ENCODE measurements at regions not wholly inside any gene's neighbourhood (a gene's known extent, or its start where the extent isn't known, plus 50 kb on each side); places are given as distances from the start of the nearest gene placed in this dataset.

- no peak overlapping the region for H4K8ac ChIP-seq (ENCODE audit: extremely low read depth, insufficient read depth, low read length)
- no peaks in the 10 kb centered on the region for H4K20me1 ChIP-seq (replicated peaks in 1 of 2; ENCODE audit: control insufficient read depth in 1 of 2, insufficient read depth in 2 of 2, low read length in 2 of 2)
- no peak overlapping the region for H2BK20ac ChIP-seq (ENCODE audit: low read length)
- no peak overlapping the region for H2AFZ ChIP-seq (ENCODE audit: low read length)
- CTCF ChIA-PET (ENCODE audit: partially characterized antibody), result interaction anchor here (0.6 kb wide), 1 partner anchor 12 kb away, joined by 3 read pairs; no protein-coding TSS in a partner anchor
- no peak for FAIRE-seq
- H3K23ac ChIP-seq (ENCODE audit: insufficient read length), result no peak overlapping the region
- H3K79me1 ChIP-seq (ENCODE audit: low read depth, low read length), result no peaks in the 10 kb centered on the region
- peaks cover 0 to 3% of the 10 kb centered on the region in 2 experiments; a peak in 1 of 4 replicates for H3K9me3 ChIP-seq (ENCODE audit: insufficient read depth in 2 of 2, low read depth in 1 of 2, low read length in 1 of 2)
- H2BK12ac ChIP-seq (ENCODE audit: low read depth, low read length), result no peak overlapping the region
- H3K79me2 ChIP-seq (ENCODE audit: control insufficient read depth in 1 of 2, insufficient read depth in 2 of 2, low read length in 2 of 2), result no peaks in the 10 kb centered on the region
- no peak overlapping the region for H2AK5ac ChIP-seq (ENCODE audit: low read depth, low read length)
- no peak overlapping the region for H2BK15ac ChIP-seq (ENCODE audit: low read length)
- no peak overlapping the region for H3K4me3 ChIP-seq (ENCODE audit: extremely low read depth in 1 of 4, insufficient read depth in 2 of 4, low read depth in 3 of 4, low read length in 4 of 4)
- no peak overlapping the region for H3K27ac ChIP-seq (ENCODE audit: low read depth, low read length)
- H3K18ac ChIP-seq (ENCODE audit: extremely low read depth, low read length), result no peak overlapping the region
- no peaks in the 10 kb centered on the region for H3K23me2 ChIP-seq (ENCODE audit: low read depth, low read length)
- no peak overlapping the region for H3K9ac ChIP-seq (replicated peaks in 1 of 4; ENCODE audit: extremely low read depth in 1 of 4, low read depth in 3 of 4, low read length in 3 of 4)
- H3K4me1 ChIP-seq (replicated peaks in 1 of 4; ENCODE audit: control insufficient read depth in 3 of 4, insufficient read depth in 4 of 4, low read length in 3 of 4), result no peaks in the 10 kb centered on the region
- no peak overlapping the region for H3K4ac ChIP-seq (replicated peaks; ENCODE audit: insufficient read length, low read depth, low read length)
- no peak overlapping the region for H3K56ac ChIP-seq (replicated peaks; ENCODE audit: insufficient read length, low read depth, low read length)
- no peak overlapping the region for H3K4me2 ChIP-seq (ENCODE audit: insufficient read depth in 1 of 2, low read depth in 2 of 2, low read length in 2 of 2)
- H3K14ac ChIP-seq (ENCODE audit: insufficient read length), result no peak overlapping the region
- POLR2A ChIA-PET (ENCODE audit: partially characterized antibody), result no interaction called here
- H4K5ac ChIP-seq (ENCODE audit: insufficient read length, low read depth, low read length), result no peak overlapping the region
- no peak overlapping the region for H2BK120ac ChIP-seq (replicated peaks; ENCODE audit: low read depth, low read length)
- DNase-seq (ENCODE audit: low read depth in 1 of 2, low spot score in 2 of 2), result no peak
- WGBS, 2 experiments (ENCODE audit: extremely low coverage in 1 of 2, insufficient coverage in 1 of 2, insufficient read length in 1 of 2, insufficient replicate concordance in 2 of 2, low coverage in 1 of 2, low lambda C conversion rate in 2 of 2, missing lambda C conversion rate in 1 of 2), result 91% methylated on average over 4 of the region's 4 CpGs; no CpG with 5 or more reads in 1 of the 2 experiments
- H3K36me3 ChIP-seq (ENCODE audit: control insufficient read depth in 2 of 4, insufficient read depth in 4 of 4, low read length in 3 of 4), result no peaks in the 10 kb centered on the region
- H4K91ac ChIP-seq (replicated peaks; ENCODE audit: insufficient read length, low read length), result no peak overlapping the region
- H2BK5ac ChIP-seq (ENCODE audit: low read depth, low read length), result no peak overlapping the region
- no peaks in the 10 kb centered on the region; a peak in 1 of 7 replicates for H3K27me3 ChIP-seq (replicated peaks in 1 of 4; ENCODE audit: control insufficient read depth in 3 of 4, extremely low read depth in 1 of 4, insufficient read depth in 3 of 4, low read length in 3 of 4)
- TF ChIP-seq NANOG (IDR thresholded peaks at IDR 0.05; ENCODE audit: insufficient read depth, low read depth, low read length, poor library complexity, severe bottlenecking), result no peak
- no peak for TF ChIP-seq MAFK (IDR thresholded peaks at IDR 0.05; ENCODE audit: low read depth, low read length)
- TF ChIP-seq CBX8 (IDR thresholded peaks at IDR 0.05; ENCODE audit: borderline replicate concordance, low read depth, low read length), result no peak
- no peak for TF ChIP-seq TAF7 (optimal IDR thresholded peaks at IDR 0.05; ENCODE audit: borderline replicate concordance, low read depth, low read length)
- no peak for TF ChIP-seq HDAC6 (IDR thresholded peaks at IDR 0.05; ENCODE audit: low read depth, low read length)
- TF ChIP-seq, protein P1, sequence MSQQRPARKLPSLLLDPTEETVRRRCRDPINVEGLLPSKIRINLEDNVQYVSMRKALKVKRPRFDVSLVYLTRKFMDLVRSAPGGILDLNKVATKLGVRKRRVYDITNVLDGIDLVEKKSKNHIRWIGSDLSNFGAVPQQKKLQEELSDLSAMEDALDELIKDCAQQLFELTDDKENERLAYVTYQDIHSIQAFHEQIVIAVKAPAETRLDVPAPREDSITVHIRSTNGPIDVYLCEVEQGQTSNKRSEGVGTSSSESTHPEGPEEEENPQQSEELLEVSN (IDR thresholded peaks at IDR 0.05), result no peak
- no peak for TF ChIP-seq TEAD4 (IDR thresholded peaks at IDR 0.05; ENCODE audit: low read depth, low read length)
- no peak for TF ChIP-seq USF2 (IDR thresholded peaks at IDR 0.05; ENCODE audit: low read length)
- TF ChIP-seq CREB1 (IDR thresholded peaks at IDR 0.05), result no peak
- no peak for TF ChIP-seq TBP (IDR thresholded peaks at IDR 0.05; ENCODE audit: low read depth, low read length)
- TF ChIP-seq ASH2L (IDR thresholded peaks at IDR 0.05; ENCODE audit: low read length), result no peak
- no peak for TF ChIP-seq SIX5 (IDR thresholded peaks at IDR 0.05; ENCODE audit: low read depth, low read length)
- no peak for TF ChIP-seq KDM4A (IDR thresholded peaks at IDR 0.05; ENCODE audit: low read depth, low read length, severe bottlenecking)
- TF ChIP-seq POLR2AphosphoS5 (IDR thresholded peaks at IDR 0.05; ENCODE audit: low read depth, low read length), result no peak
- TF ChIP-seq SP4 (IDR thresholded peaks at IDR 0.05; ENCODE audit: low read length), result no peak
Observed at GRCh38 chr9:88064554-88064953, 73.7 kb downstream of the SPATA31C2 start.
